ENCODE measurements at regions not wholly inside any gene's neighbourhood (a gene's known extent, or its start where the extent isn't known, plus 50 kb on each side); places are given as distances from the start of the nearest gene placed in this dataset.
"Not testable (repeated sequence)": the region's sequence is repeated elsewhere in the genome, so short reads cannot be mapped to it uniquely, and the experiment has no call there.

- Histone ChIP-seq H3K4me3 (ENCODE audit: insufficient read depth, low read length, poor library complexity, severe bottlenecking) (no peak overlapping the region), H3K9me3 (ENCODE audit: insufficient read depth, low read length) (no peaks in the 10 kb centered on the region), H3K9me2 (replicated peaks; ENCODE audit: insufficient read depth, low read length) (no peaks in the 10 kb centered on the region), H3K27ac (ENCODE audit: low read depth, low read length) (no peak overlapping the region), H4K20me1 (ENCODE audit: low read depth, low read length) (no peaks in the 10 kb centered on the region), H3K27me3 (ENCODE audit: low read length) (no peaks in the 10 kb centered on the region), H3K36me3 (ENCODE audit: low read length) (no peaks in the 10 kb centered on the region), H3K9ac (ENCODE audit: low read length) (no peak overlapping the region), H3K4me2 (ENCODE audit: low read depth, low read length, poor library complexity, severe bottlenecking) (no peak overlapping the region), H2AFZ (ENCODE audit: low read depth, low read length, severe bottlenecking) (no peak overlapping the region), H3K79me2 (ENCODE audit: insufficient read depth, low read length) (no peaks in the 10 kb centered on the region), H3F3A (ENCODE audit: insufficient read depth) (no peaks in the 10 kb centered on the region)
- TF ChIP-seq CTCF (IDR thresholded peaks at IDR 0.05; ENCODE audit: insufficient read depth, low read length, poor library complexity, severe bottlenecking) (no peak), EZH2phosphoT487 (conservative IDR thresholded peaks at IDR 0.05; ENCODE audit: low read length) (no peak)
Observed at GRCh38 chr10:53489335-53490182, 717.0 kb upstream of the MBL2 start.

- Histone ChIP-seq H3K27me3 (ENCODE audit: low read length) (no peaks in the 10 kb centered on the region), H3K9me3 (ENCODE audit: insufficient read depth, low read length) (no peaks in the 10 kb centered on the region), H3K9ac (ENCODE audit: low read length) (no peak overlapping the region), H3F3A (ENCODE audit: insufficient read depth) (no peaks in the 10 kb centered on the region), H3K79me2 (ENCODE audit: insufficient read depth, low read length) (no peaks in the 10 kb centered on the region), H4K20me1 (ENCODE audit: low read depth, low read length) (no peaks in the 10 kb centered on the region), H3K9me2 (replicated peaks; ENCODE audit: insufficient read depth, low read length) (no peaks in the 10 kb centered on the region), H2AFZ (ENCODE audit: low read depth, low read length, severe bottlenecking) (no peak overlapping the region), H3K4me2 (ENCODE audit: low read depth, low read length, poor library complexity, severe bottlenecking) (no peak overlapping the region), H3K36me3 (ENCODE audit: low read length) (no peaks in the 10 kb centered on the region), H3K4me3 (ENCODE audit: insufficient read depth, low read length, poor library complexity, severe bottlenecking) (no peak overlapping the region), H3K27ac (ENCODE audit: low read depth, low read length) (no peak overlapping the region)
- TF ChIP-seq CTCF (IDR thresholded peaks at IDR 0.05; ENCODE audit: insufficient read depth, low read length, poor library complexity, severe bottlenecking) (no peak), EZH2phosphoT487 (conservative IDR thresholded peaks at IDR 0.05; ENCODE audit: low read length) (no peak)
Observed at GRCh38 chr10:53487019-53487983, 714.7 kb upstream of the MBL2 start.

- not testable (repeated sequence) for H2AFZ ChIP-seq (ENCODE audit: low read depth, low read length, severe bottlenecking); H3K27me3 ChIP-seq (ENCODE audit: low read length); H3K27ac ChIP-seq (ENCODE audit: low read depth, low read length); H3K9me2 ChIP-seq (replicated peaks; ENCODE audit: insufficient read depth, low read length); H3K4me3 ChIP-seq (ENCODE audit: insufficient read depth, low read length, poor library complexity, severe bottlenecking); H3F3A ChIP-seq (ENCODE audit: insufficient read depth); H3K79me2 ChIP-seq (ENCODE audit: insufficient read depth, low read length); H3K9me3 ChIP-seq (ENCODE audit: insufficient read depth, low read length); H3K4me2 ChIP-seq (ENCODE audit: low read depth, low read length, poor library complexity, severe bottlenecking); H4K20me1 ChIP-seq (ENCODE audit: low read depth, low read length); H3K36me3 ChIP-seq (ENCODE audit: low read length); H3K9ac ChIP-seq (ENCODE audit: low read length)
Observed at GRCh38 chr10:53485422-53485821, 712.8 kb upstream of the MBL2 start.

Data from SU-DHL-6 (cell line).